MM.1S (cell line): ENCODE measurements at regions not wholly inside any gene's neighbourhood (a gene's known extent, or its start where the extent isn't known, plus 50 kb on each side); places are given as distances from the start of the nearest gene placed in this dataset.

Experiments used
- CTCF ChIP-seq: fragments of 300-600 bp; sonication (generic); IDR thresholded peaks from 2 replicates; pipeline ENCODE4 v1.5.1; 2016; ENCODE audit warnings: antibody characterized with exemption, low read length, mixed read lengths
- EZH2 ChIP-seq: fragments of 300-600 bp; sonication (generic); optimal IDR thresholded peaks from 2 replicates; pipeline ENCODE3; 2017; ENCODE audit warnings: low read depth, mild to moderate bottlenecking, antibody characterized with exemption, low read length, mixed read lengths

- TF ChIP-seq CTCF (no peak), EZH2 (no peak)
Measured at GRCh38 chr18:73645160-73645715, 502.4 kb downstream of the FBXO15 start.
